ENCODE measurements at regions not wholly inside any gene's neighbourhood (a gene's known extent, or its start where the extent isn't known, plus 50 kb on each side); places are given as distances from the start of the nearest gene placed in this dataset.

GRCh38 chrX:7711167-7711566, 131.8 kb upstream of the VCX start:
- Histone ChIP-seq H3K4me3 (no peak overlapping the region), H3K27ac (no peak overlapping the region), H3K9me3 (no peaks in the 10 kb centered on the region), H3K36me3 (no peaks in the 10 kb centered on the region), H3K27me3 (no peaks in the 10 kb centered on the region), H3K4me1 (no peaks in the 10 kb centered on the region)
- intact Hi-C loops (cut with DNase I), result no loop called here
- no peak for TF ChIP-seq CTCF (IDR thresholded peaks at IDR 0.05)
- no peak for DNase-seq (ENCODE audit: low spot score in 2 of 2)

- no peak overlapping the region for H3K4me3 ChIP-seq
- no peak for TF ChIP-seq CTCF (IDR thresholded peaks at IDR 0.05)
- no peak overlapping the region for H3K27ac ChIP-seq
- H3K9me3 ChIP-seq, result no peaks in the 10 kb centered on the region
- H3K36me3 ChIP-seq, result no peaks in the 10 kb centered on the region
- no peaks in the 10 kb centered on the region for H3K27me3 ChIP-seq
- DNase-seq (ENCODE audit: low spot score in 2 of 2), result no peak
- H3K4me1 ChIP-seq, result no peaks in the 10 kb centered on the region
- intact Hi-C loops (cut with DNase I), result no loop called here
Observed at GRCh38 chrX:7709845-7710244, 133.1 kb upstream of the VCX start.

GRCh38 chrX:7706032-7706431, 136.9 kb upstream of the VCX start:
- no peak for DNase-seq (ENCODE audit: low spot score in 2 of 2)
- Histone ChIP-seq H3K27me3 (no peaks in the 10 kb centered on the region), H3K36me3 (no peaks in the 10 kb centered on the region), H3K4me3 (no peak overlapping the region), H3K9me3 (no peaks in the 10 kb centered on the region), H3K4me1 (no peaks in the 10 kb centered on the region), H3K27ac (no peak overlapping the region)
- TF ChIP-seq CTCF (IDR thresholded peaks at IDR 0.05), result peak in 1 of 3 experiments; percentile 14
- intact Hi-C loops (cut with DNase I), result no loop called here

- intact Hi-C loops (cut with DNase I), result no loop called here
- Histone ChIP-seq H3K36me3 (no peaks in the 10 kb centered on the region), H3K27me3 (no peaks in the 10 kb centered on the region), H3K9me3 (no peaks in the 10 kb centered on the region), H3K27ac (no peak overlapping the region), H3K4me1 (no peaks in the 10 kb centered on the region), H3K4me3 (no peak overlapping the region)
- no peak for DNase-seq (ENCODE audit: low spot score in 2 of 2)
- no peak for TF ChIP-seq CTCF (IDR thresholded peaks at IDR 0.05)
Observed at GRCh38 chrX:7704205-7704604, 138.8 kb upstream of the VCX start.

GRCh38 chrX:7698248-7698647, 144.7 kb upstream of the VCX start:
- H3K36me3 ChIP-seq, result no peaks in the 10 kb centered on the region
- H3K4me3 ChIP-seq, result no peak overlapping the region
- no peaks in the 10 kb centered on the region for H3K9me3 ChIP-seq
- DNase-seq (ENCODE audit: low spot score in 2 of 2), result no peak
- no peak for TF ChIP-seq CTCF (IDR thresholded peaks at IDR 0.05)
- no peaks in the 10 kb centered on the region for H3K4me1 ChIP-seq
- no peak overlapping the region for H3K27ac ChIP-seq
- intact Hi-C loops (cut with DNase I), result no loop called here
- no peaks in the 10 kb centered on the region for H3K27me3 ChIP-seq

GRCh38 chrX:7690842-7691241, 152.1 kb upstream of the VCX start:
- intact Hi-C loops (cut with DNase I), result no loop called here
- Histone ChIP-seq H3K4me3 (no peak overlapping the region), H3K36me3 (no peaks in the 10 kb centered on the region), H3K27ac (no peak overlapping the region), H3K27me3 (no peaks in the 10 kb centered on the region), H3K9me3 (no peaks in the 10 kb centered on the region), H3K4me1 (no peaks in the 10 kb centered on the region)
- TF ChIP-seq CTCF (IDR thresholded peaks at IDR 0.05), result no peak
- DNase-seq (ENCODE audit: low spot score in 2 of 2), result no peak
